Activated CD4-positive, alpha-beta T cell treated with anti-CD3 and anti-CD28 coated beads, Interleukin-2, amount 50 U/mL, for 1 hour (primary cell): ENCODE measurements at regions not wholly inside any gene's neighbourhood (a gene's known extent, or its start where the extent isn't known, plus 50 kb on each side); places are given as distances from the start of the nearest gene placed in this dataset.

ENCODE experiments used
- DNase-seq: peaks from one replicate; pipeline ENCODE4 v3.0.0-alpha.2; 2020

- no peak for DNase-seq
Measured at GRCh38 chr21:24183077-24183476, 1424.2 kb downstream of the MRPL39 start.

GRCh38 chr21:24179110-24179509, 1428.2 kb downstream of the MRPL39 start:
- no peak for DNase-seq

- no peak for DNase-seq
Measured at GRCh38 chr21:24175106-24175505, 1432.2 kb downstream of the MRPL39 start.

GRCh38 chr21:24171736-24172135, 1435.5 kb downstream of the MRPL39 start:
- DNase-seq, result no peak

- no peak for DNase-seq
Measured at GRCh38 chr21:24163539-24163938, 1443.7 kb downstream of the MRPL39 start.

GRCh38 chr21:24160528-24160927, 1446.8 kb downstream of the MRPL39 start:
- DNase-seq, result no peak

- no peak for DNase-seq
Measured at GRCh38 chr21:24153137-24153536, 1454.1 kb downstream of the MRPL39 start.

- DNase-seq, result no peak
Measured at GRCh38 chr21:24150753-24151152, 1456.5 kb downstream of the MRPL39 start.

- DNase-seq, result no peak
Measured at GRCh38 chr21:24148461-24148860, 1458.8 kb downstream of the MRPL39 start.

- no peak for DNase-seq
Measured at GRCh38 chr21:24147674-24148073, 1459.6 kb downstream of the MRPL39 start.

- DNase-seq, result no peak
Measured at GRCh38 chr21:24131056-24131455, 1476.2 kb downstream of the MRPL39 start.

GRCh38 chr21:24127651-24128050, 1479.6 kb downstream of the MRPL39 start:
- DNase-seq, result no peak

GRCh38 chr21:24123785-24124184, 1483.5 kb downstream of the MRPL39 start:
- DNase-seq, result no peak

GRCh38 chr21:24118738-24119459, 1488.4 kb downstream of the MRPL39 start:
- DNase-seq, result no peak

GRCh38 chr21:24115141-24115540, 1492.1 kb downstream of the MRPL39 start:
- no peak for DNase-seq

GRCh38 chr21:24112020-24112419, 1495.3 kb downstream of the MRPL39 start:
- DNase-seq, result no peak

- DNase-seq, result no peak
Measured at GRCh38 chr21:24110846-24111245, 1496.4 kb downstream of the MRPL39 start.

GRCh38 chr21:24097181-24097580, 1510.1 kb downstream of the MRPL39 start:
- no peak for DNase-seq

- no peak for DNase-seq
Measured at GRCh38 chr21:24096651-24097050, 1510.6 kb downstream of the MRPL39 start.

GRCh38 chr21:24093032-24093431, 1514.2 kb downstream of the MRPL39 start:
- no peak for DNase-seq

GRCh38 chr21:24076179-24076578, 1531.1 kb downstream of the MRPL39 start:
- DNase-seq, result no peak

GRCh38 chr21:24055696-24056095, 1551.6 kb downstream of the MRPL39 start:
- no peak for DNase-seq

- DNase-seq, result no peak
Measured at GRCh38 chr21:24050231-24050630, 1557.0 kb downstream of the MRPL39 start.

- DNase-seq, result no peak
Measured at GRCh38 chr21:24046829-24047443, 1560.3 kb downstream of the MRPL39 start.

GRCh38 chr21:24045775-24046215, 1561.5 kb downstream of the MRPL39 start:
- no peak for DNase-seq
